DMS153 (cell line): ENCODE measurements at regions not wholly inside any gene's neighbourhood (a gene's known extent, or its start where the extent isn't known, plus 50 kb on each side); places are given as distances from the start of the nearest gene placed in this dataset.
A peak's percentile ranks its signal among the peaks of the same experiment; 100 is the strongest.

Source experiments
- DNase-seq: peaks from one replicate; lab custom pipeline; 2025; lab: John Stamatoyannopoulos, UW

- DNase-seq: no peak
These were observed 255.6 kb upstream of the CTAGE1 start for GRCh38 chr18:22673182-22673862.

GRCh38 chr18:22674272-22674671 is 256.6 kb upstream of the CTAGE1 start:
- DNase-seq: no peak

- no peak for DNase-seq
These were observed 257.3 kb upstream of the CTAGE1 start for GRCh38 chr18:22675006-22675405.

GRCh38 chr18:22676423-22676822 is 256.7 kb upstream of the RBBP8 start:
- no peak for DNase-seq

- no peak for DNase-seq
These were observed 254.6 kb upstream of the RBBP8 start for GRCh38 chr18:22678486-22678885.

GRCh38 chr18:22680944-22681343 is 252.2 kb upstream of the RBBP8 start:
- DNase-seq: no peak

- no peak for DNase-seq
These were observed 251.2 kb upstream of the RBBP8 start for GRCh38 chr18:22681908-22682307.

GRCh38 chr18:22682720-22683119 is 250.4 kb upstream of the RBBP8 start:
- no peak for DNase-seq

- peak; percentile 92 for DNase-seq
These were observed 249.9 kb upstream of the RBBP8 start for GRCh38 chr18:22683196-22683676.

GRCh38 chr18:22683786-22684185 is 249.3 kb upstream of the RBBP8 start:
- no peak for DNase-seq

- DNase-seq: no peak
These were observed 248.9 kb upstream of the RBBP8 start for GRCh38 chr18:22684268-22684667.

GRCh38 chr18:22685788-22686187 is 247.3 kb upstream of the RBBP8 start:
- DNase-seq: no peak

- DNase-seq: no peak
These were observed 245.0 kb upstream of the RBBP8 start for GRCh38 chr18:22687892-22688680.

- DNase-seq: no peak
These were observed 244.1 kb upstream of the RBBP8 start for GRCh38 chr18:22688877-22689496.

- no peak for DNase-seq
These were observed 243.4 kb upstream of the RBBP8 start for GRCh38 chr18:22689712-22690111.

- DNase-seq: no peak
These were observed 242.6 kb upstream of the RBBP8 start for GRCh38 chr18:22690556-22690955.

- no peak for DNase-seq
These were observed 241.0 kb upstream of the RBBP8 start for GRCh38 chr18:22691946-22692710.

GRCh38 chr18:22694954-22695353 is 238.2 kb upstream of the RBBP8 start:
- DNase-seq: no peak

GRCh38 chr18:22695674-22696073 is 237.5 kb upstream of the RBBP8 start:
- no peak for DNase-seq

- DNase-seq: no peak
These were observed 235.6 kb upstream of the RBBP8 start for GRCh38 chr18:22697561-22697960.

GRCh38 chr18:22698711-22699110 is 234.4 kb upstream of the RBBP8 start:
- DNase-seq: no peak

GRCh38 chr18:22699629-22700028 is 233.5 kb upstream of the RBBP8 start:
- no peak for DNase-seq
